GM21723 (cell line): ENCODE measurements at regions not wholly inside any gene's neighbourhood (a gene's known extent, or its start where the extent isn't known, plus 50 kb on each side); places are given as distances from the start of the nearest gene placed in this dataset.
"Not testable (repeated sequence)": the region's sequence is repeated elsewhere in the genome, so short reads cannot be mapped to it uniquely, and the experiment has no call there.

ENCODE experiments used
- ATAC-seq: cut with Tn5 transposase; IDR thresholded peaks from one replicate; pipeline ENCODE4 v1.9.1; 2021; ENCODE audit warnings: mild to moderate bottlenecking, moderate library complexity; ENCODE audit not compliant: unreplicated experiment

DNA sequence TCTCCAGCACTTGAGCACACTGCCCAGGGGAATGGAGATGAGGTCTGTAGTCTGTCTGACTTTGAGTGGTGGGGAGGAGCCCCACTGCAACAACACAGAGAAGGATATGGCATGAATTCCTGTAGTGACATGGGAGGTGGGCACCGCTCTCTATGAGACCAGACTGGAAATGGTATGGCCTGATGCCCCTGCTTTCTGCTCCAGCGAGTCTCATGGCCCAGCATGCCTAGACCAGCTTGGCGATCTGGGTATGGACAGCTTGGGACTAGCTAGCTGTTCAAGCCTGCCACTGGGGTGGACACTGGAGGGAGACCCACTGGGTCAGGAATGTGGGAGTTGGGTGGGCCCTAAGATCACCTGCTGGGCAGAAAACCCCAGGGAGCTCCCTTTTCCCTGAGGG, 477.8 kb upstream of the SEL1L start:
- ATAC-seq, result no peak

DNA sequence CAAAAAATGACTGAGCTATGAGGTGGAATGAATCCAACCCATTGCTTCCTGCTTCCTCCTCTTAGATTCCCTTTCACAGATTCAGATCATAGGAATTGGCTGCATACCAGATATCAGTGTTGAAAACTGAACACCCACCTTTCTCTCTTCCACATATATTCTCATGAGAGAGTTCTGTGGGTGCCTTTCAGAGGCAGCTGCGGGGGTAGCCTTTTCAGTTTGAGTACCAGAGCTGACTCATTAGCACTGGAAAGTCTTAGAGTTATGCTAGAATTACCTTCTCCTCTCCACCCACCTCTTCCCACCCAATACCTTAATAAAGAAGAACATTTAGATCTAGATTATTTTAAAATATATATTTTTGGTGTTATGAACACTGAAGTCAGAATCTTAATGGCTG, 495.4 kb upstream of the SEL1L start:
- ATAC-seq, result no peak

DNA sequence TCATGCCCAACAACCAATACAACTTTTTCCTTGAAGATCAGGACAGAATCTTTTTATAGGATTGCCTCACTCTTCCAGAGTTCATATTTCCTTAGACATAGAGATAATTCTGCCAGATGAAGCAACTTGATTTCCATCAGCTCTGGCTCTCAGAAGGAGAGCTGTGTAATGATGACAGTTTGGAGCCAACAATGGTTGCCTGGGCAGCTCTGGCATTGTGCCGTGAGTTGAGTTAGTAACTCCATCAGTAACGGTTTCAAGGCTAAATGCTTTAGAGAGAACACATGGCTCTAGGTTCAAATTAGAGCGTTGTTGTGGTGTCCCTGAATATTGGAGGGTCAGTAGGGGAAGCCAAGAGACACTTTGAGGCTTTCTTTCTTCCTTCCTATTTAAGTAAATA, 501.7 kb upstream of the SEL1L start:
- no peak for ATAC-seq

DNA sequence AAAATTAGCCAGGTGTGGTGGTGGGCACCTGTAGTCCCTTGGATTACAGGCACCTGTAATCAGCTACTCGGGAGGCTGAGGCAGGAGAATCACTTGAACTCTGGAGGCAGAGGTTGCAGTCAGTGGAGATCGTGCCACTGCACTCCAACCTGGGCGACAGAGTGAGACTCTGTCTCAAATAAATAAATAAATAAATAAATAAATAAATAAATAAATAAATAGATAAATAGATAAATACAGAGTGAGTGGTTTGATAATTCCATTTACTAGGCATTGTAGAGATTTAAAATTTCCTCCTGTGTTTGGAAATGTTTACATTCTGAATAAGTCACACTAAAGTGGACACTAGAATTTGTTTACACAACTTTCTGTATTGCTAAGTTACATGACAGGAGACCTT, 504.4 kb upstream of the SEL1L start:
- ATAC-seq, result not testable (repeated sequence)

DNA sequence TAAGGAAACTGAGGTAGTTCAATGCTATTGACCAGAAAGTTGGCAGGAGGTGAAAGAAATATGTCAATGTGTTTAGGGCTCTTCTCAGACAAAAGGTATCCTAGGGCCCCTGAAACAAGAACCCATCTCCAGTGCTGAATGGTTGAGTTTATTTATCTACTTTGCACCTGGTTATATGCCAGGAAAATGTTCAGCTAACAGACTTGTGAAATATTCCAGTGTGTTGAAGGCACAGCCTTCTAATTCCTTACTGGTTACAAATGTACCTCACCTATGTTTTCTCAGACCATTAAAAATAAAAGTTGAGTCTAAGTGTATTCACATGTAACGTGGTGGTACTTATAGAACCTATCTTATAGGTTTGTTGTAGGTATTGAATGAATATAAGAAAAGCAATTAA, 511.7 kb upstream of the SEL1L start:
- no peak for ATAC-seq

DNA sequence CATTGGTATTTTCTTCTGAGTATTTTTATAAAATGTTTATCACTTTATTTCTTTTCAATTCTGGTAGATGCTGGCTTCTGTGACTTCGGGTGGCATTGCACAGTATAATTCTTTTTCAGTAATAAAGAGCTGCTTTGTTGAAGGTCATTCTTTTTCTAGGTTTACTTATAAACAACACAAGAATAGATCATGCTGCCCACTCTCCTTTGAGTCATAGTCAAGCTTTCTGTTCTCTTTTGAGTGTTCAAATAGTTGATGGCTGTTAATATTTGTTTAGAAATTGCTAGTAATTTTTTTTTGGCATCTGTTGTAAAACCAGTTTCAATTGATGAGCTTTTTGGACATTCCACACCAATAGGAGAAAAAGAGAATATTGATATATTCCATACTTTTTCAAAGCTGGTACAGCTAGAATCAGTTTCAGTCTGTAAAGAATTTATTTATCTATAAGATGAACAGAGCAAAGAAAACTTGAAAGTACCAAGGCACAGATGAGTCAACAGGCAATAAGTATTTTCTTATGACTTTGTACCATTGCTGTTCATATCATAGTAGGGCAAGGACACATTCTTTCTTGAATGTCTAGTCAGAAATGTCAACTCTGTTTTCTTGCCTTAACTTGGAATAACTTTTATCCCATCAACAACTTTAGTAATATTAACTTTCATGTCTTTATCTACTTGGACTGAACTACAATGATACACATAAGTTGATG, 513.0 kb upstream of the SEL1L start:
- no peak for ATAC-seq

DNA sequence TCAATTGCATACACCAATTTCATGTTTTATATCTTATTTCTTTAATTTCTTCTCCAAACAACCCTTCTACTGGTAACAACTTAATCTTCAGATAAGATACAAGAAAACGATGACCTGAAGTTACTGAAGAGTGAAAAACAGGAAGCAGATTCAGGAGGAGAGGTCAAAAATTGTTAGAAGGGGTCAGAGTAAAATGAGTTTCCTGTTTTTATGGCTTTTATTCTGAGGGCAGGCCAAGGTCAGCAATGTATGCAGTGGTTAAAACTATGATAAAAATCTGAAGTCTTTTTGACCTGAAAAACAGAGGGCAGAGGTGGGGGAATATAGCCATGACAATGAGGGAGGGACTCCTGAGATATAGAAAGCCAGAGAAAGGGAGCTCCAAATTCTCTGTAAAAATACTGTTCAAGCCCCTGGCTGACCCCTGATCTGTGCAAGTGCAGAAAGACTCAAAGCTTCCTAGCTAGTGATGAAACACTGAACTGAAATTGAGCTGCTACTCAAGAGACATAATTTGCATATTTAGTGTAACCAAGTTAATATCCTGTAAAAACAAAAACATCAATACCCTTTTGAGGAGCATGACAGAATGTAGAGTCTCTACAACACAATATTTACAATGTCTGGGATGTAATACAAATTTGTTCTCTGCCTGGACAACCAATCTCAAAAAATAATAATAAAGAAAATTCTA, 514.3 kb upstream of the SEL1L start:
- ATAC-seq, result no peak

DNA sequence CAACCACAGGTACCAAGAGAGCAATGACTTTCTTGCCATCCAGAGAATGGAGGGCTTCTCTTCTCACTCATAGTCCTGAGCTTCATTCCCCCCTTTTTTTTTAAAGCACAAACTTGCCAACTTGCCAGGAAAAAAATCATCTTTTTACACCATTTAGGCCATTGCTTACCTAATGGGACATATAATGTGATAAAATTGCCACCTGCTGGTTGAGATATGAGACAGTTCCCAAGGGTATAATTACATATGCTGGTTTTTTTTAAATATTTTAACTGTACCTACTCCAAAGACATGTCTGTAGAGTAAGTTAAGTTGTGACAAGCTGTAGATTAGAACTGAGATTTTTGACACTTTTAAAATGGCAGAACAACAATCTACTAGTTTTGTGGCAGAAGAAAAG, 519.1 kb upstream of the SEL1L start:
- no peak for ATAC-seq

DNA sequence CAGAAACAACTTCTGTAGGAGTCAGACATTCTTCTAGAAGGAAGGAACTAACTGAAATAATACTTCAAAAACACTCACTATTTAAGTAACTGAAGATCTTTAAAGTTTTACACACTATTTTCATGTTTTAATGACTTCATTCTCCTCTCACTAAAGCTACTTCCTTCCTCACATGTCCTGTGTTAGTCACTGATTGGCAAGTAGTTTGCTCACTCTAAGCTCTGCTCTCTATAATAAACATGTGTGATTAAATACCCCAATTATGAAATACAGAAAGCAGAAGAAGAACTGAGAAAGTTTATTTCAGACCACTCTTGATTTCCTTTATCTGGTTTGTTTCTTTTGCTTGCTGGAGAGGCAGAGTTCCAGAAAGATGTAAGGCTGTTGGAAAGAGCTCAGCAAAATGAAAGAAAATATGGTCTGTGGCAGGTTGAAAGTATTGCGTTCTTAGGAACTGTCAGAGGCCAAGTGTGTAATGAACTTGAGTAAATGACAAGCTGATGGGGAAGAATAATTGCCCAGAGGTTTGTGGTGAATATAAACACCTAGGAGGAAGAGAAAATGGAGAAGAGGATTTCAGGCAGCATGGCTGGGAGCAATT, 522.0 kb upstream of the SEL1L start:
- no peak for ATAC-seq

DNA sequence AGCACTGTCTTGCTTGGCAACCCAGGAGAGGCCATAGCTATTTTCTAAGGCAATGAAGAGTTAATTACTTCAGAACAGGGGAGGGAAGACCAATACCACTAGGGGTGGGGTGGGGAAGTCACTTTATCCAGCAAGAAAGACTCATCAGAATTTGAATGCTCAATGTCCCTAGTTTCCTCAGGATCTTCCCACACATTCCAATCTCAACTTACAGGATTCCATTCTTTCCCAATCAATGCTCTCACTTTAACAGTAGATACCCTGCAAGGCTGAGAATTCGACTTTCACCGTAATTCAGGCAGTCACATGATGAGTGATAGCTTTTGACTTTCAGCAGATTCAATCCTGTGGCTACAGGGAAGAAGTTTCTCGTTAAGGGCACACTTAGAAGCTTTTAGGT, 526.6 kb upstream of the SEL1L start:
- no peak for ATAC-seq

DNA sequence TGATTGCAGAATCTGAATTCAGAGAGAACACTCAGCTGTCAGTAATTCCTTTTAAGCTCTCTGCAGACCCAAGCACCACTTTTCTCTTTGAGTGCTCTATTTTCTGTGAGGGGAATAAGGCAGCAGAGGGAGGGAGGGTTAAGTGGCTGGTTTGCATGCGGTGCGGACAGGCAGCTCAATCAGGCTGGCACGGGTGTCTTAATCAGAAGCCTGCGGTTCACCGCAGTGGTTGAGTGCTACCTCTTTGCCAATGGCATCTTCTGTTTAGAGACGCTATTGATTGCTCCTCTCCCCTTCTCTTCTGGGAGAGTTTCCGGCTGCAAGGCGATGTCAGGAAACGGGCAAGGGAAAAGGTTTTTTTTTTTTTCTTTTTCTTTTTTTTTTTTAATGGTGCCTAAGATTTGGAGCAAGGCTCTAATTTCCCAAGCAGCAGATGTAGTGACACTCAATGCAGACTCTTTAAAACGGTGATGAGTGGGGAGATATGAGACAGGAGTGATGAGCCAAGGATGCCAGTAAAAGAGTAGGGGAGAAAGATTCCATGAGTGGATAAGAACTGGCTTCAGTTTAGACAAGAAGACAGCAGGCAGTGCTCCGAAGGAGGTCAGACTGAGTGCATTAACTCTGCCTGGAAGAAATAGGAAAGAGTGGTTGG, 533.7 kb upstream of the SEL1L start:
- no peak for ATAC-seq

DNA sequence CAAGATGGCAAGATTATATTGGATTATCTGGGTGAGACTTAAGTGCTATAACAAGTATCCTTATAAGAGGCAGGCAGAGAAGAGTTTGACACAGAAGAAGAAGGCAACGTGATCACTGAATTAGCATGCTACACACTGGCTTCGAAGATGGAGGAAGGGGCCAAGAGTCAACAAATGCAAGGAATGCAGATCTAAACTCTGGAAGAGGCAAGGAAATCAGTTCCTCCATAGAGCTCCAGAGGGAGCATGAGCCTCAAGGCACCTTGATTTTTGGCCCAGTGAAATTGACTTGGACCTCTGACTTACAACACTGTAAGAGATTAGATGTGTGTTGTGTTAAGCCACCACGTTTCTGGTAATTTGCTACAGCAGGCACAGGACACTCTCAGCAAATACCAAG, 536.4 kb upstream of the SEL1L start:
- no peak for ATAC-seq

DNA sequence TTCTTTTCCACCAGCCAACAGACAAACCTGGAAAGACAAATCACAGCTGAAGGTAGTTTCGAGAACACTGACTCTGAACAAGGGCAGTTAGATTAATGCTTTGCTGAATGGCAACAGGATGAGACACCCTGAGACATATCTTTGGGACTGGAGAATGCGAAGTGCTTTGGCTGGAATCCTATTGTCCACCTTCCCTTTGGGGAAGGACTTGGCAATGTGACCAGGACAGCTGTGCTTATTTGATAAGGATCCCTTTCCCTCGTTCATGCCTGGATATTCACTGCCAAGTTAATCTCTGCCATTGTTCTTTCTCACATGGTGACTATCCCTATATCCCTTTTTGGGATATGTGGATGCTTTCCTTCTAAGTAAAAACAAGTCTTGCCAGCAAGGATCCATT, 537.1 kb upstream of the SEL1L start:
- ATAC-seq, result no peak

DNA sequence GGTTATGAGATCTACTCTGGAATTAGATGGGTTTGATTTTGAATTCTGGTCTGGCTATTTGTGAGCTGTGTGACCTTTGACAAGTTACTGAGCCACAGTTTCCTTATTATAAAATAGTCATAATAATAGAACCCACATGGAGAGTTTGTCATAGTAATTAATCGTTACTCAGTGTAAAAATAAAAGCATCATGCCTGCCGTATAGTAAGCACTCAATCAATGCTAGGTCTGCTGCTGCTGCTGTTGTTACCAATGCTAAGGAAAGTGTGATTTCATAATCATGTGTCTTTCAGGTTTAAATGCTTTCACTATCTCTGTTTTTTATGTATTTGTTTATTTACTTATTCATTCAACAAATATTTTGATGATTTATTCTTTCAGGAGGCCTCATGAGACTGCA, 539.9 kb upstream of the SEL1L start:
- no peak for ATAC-seq

DNA sequence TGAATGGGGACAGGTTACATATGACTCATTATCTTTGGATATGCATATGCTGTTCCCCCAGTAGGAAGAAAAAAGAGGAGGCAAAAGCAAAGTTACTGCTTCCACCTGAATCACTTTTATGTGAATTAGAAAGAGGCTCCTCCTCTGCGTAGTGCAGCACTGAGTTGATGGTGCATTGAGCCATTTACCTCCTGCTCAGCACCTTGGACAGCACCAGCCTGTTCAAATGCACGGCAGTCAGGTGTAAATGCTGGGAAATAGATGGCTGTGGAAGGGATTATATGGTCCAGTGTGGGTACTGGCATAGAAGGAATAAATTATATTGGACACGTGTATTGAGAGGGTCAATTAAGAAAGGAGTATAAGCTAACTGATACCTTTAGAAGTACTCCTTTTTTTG, 541.9 kb upstream of the SEL1L start:
- ATAC-seq, result no peak

DNA sequence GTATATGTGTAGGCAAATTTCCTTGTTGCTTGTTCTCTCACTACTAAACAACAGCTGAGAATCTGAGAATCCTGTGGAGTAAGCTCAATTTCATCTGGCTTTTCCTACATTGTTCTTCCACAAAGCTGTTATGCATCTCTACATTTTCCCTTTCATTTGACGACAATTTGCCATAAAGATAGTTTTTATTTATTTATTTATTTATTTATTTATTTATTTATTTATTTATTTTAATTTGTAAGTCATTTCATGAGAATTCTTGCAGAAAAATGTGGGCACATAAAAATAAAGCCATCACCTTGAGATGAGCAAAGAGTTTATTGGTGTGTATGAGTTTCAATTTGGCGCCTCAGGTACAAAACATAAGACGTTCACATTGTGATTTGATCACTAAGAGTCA, 545.9 kb upstream of the SEL1L start:
- no peak for ATAC-seq

DNA sequence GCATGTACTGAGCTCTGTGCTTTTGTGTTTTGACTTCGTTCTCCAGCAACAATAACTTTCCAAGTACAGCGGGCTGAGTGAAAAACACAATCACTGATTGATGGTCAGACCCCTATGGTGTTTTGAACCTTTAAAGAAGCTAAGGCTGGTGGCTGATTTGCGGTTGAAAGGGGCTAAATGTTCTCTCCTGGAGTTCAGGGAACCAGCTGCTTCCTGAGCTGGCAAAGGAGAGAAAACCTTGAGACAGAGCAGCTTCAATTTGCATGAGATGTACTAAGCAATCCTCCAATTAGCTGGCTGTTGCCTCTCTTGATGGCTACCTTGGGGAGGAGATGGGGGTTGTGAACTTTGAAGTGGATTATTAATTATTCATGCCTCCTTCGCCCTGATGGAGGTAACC, 546.7 kb upstream of the SEL1L start:
- ATAC-seq, result no peak

DNA sequence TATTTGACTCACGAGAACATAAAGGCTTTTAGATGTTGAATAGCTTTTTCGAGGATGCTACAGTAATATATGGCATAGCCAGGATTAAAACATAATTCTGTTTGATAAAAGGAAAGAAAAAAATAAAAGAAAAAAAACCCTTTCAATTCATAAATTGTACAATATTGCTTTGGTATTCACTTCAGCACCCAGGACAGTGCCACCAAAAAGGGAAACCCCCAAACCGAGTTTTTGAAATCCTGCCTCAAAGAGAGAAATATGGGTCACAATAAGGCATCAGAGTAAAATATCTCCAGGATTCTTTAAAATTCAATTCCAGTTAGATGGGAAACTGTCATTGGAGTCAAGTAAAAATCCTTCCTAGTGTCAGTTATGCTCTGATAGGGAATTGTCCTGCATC, 551.2 kb upstream of the SEL1L start:
- no peak for ATAC-seq

DNA sequence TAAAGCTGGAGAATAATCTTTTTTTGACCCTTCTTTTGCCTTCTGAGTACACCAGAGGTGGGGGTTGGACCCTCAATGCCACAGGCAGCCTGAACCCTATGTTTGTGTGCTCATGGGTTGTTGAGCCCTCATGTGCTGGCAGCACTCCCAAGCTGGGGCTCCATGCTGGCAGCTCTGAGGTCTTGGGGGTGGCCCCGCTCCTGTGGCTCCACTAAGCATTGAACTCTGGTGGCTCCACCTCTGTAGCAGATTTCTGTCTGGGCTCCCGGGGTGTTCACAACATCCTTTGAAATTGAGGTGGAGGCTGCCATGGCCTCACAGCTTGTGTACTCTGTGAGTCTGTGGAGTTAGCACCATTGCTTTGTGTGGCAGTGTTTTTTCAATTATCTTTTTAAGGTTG, 557.4 kb upstream of the SEL1L start:
- ATAC-seq, result no peak

DNA sequence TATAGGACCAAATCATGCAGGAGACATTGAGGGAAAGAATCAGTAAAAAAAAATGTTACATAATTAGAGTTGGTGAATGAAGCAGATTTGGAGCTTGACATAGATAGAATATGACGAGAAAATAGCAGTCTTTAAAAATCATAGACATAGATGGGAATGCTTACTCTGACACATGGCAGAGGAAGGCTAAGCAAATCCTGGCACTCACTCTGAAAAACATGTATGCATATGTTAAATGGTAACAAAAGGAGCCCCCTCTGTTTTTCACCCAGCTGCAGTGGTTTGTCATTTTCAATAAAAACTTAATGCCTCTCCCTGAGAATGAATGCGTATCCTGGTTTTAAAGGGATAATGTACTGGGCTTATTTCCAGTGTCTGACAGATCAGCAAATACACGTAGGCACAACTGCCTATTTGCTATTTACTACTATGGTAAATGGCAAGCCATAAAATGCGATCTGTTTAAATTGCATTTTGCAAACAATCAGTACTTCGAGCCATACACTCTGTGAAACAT, 561.2 kb upstream of the SEL1L start:
- no peak for ATAC-seq

DNA sequence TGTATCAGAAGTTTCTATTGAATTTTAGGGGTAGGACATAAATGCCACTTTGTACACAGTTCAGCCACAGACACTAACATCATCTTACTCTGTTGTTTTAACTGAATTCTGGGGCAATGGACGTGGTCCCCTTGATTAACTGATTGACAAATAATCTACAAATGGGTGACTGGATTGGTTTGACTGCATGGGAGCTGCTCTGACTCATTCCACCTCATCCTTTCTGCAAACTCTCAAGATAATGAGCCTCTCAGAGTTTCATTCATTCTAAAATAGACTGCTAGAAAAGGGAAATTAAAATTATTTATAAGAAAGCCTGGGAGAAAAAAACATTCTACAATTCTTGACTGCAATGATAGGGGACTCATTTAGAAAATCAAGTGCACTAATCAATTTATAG, 570.4 kb upstream of the SEL1L start:
- no peak for ATAC-seq
